ENCODE measurements at regions not wholly inside any gene's neighbourhood (a gene's known extent, or its start where the extent isn't known, plus 50 kb on each side); places are given as distances from the start of the nearest gene placed in this dataset.

DNA sequence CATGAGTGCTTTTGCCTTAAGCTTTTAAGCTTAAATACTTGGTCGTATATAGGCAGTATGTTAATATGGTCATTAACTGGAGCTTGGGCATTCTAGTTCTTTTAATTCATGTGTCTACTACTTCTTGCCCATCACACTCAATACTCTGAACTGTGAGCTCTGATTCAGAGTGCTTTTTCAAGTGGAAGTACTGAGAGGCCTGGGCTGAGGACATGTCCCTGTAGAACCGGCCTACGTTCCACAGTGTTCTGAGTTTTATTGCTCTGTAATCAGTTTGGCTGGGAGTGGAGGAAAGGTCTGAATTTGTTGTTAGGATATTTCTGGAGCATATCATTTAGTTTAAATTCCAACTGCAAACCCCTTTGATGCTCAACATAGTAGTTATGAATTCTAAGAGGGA, 1744.8 kb upstream of the MIR17HG start:
- H3K27ac ChIP-seq, result no peak overlapping the region
- no peaks in the 10 kb centered on the region for H3K27me3 ChIP-seq (replicated peaks; ENCODE audit: insufficient read depth)
- TF ChIP-seq, protein P1, sequence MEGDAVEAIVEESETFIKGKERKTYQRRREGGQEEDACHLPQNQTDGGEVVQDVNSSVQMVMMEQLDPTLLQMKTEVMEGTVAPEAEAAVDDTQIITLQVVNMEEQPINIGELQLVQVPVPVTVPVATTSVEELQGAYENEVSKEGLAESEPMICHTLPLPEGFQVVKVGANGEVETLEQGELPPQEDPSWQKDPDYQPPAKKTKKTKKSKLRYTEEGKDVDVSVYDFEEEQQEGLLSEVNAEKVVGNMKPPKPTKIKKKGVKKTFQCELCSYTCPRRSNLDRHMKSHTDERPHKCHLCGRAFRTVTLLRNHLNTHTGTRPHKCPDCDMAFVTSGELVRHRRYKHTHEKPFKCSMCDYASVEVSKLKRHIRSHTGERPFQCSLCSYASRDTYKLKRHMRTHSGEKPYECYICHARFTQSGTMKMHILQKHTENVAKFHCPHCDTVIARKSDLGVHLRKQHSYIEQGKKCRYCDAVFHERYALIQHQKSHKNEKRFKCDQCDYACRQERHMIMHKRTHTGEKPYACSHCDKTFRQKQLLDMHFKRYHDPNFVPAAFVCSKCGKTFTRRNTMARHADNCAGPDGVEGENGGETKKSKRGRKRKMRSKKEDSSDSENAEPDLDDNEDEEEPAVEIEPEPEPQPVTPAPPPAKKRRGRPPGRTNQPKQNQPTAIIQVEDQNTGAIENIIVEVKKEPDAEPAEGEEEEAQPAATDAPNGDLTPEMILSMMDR (IDR thresholded peaks at IDR 0.05), result no peak
- TF ChIP-seq POLR2AphosphoS5 (IDR thresholded peaks at IDR 0.05), result no peak
- H3K4me3 ChIP-seq, result no peak overlapping the region
- WGBS, result 62% methylated on average over 3 of the region's 3 CpGs
- H3K4me1 ChIP-seq (replicated peaks), result no peaks in the 10 kb centered on the region
- no peaks in the 10 kb centered on the region for H3K36me3 ChIP-seq
- H3K9me3 ChIP-seq, result no peaks in the 10 kb centered on the region
- intact Hi-C loops (cut with DNase I), result no loop called here
- DNase-seq (ENCODE audit: low spot score), result no peak

DNA sequence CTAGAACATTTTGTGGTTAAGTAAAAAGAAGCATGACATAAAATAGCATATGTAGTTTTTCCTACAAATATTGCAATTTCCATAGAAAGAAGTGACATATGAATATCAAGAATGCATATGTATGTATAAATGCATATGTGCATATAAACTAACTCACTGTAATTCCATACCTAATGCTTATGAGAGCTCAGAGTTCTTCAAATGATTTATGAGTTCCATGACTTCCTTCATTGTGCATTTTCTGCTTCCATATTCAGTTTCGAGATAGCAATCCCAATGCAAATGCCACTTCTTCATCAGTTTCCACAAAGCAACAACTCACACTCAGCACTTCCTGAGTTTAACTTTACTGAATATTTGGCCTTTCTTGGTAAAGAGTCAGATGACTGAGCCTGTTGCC, 1744.3 kb upstream of the MIR17HG start:
- intact Hi-C loops (cut with DNase I), result no loop called here
- DNase-seq (ENCODE audit: low spot score), result no peak
- 89% methylated on average over 1 of the region's 1 CpG for WGBS
- H3K9me3 ChIP-seq, result no peaks in the 10 kb centered on the region
- H3K4me3 ChIP-seq, result no peak overlapping the region
- no peaks in the 10 kb centered on the region for H3K36me3 ChIP-seq
- TF ChIP-seq, protein P1 (IDR thresholded peaks at IDR 0.05), result no peak
- H3K4me1 ChIP-seq (replicated peaks), result no peaks in the 10 kb centered on the region
- no peaks in the 10 kb centered on the region for H3K27me3 ChIP-seq (replicated peaks; ENCODE audit: insufficient read depth)
- H3K27ac ChIP-seq, result no peak overlapping the region

DNA sequence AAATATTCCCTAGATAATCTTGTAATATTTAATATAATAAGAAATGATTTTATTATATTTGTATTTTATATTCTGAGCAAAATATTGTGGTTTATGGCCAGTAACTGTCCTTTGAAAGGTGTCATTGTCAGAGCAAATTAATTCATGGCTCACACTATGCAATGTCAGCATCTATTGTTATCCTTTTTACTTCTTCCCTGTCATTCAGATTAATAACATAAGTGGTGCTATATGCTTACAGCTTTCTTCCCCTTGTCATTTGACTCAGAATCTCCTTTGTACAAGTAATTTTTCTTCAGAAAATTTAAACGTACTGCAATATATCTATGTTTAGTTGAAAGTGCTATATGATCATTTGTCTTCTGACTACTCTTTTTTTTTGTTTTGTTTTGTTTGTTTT, 1738.2 kb upstream of the MIR17HG start:
- Histone ChIP-seq H3K36me3 (no peaks in the 10 kb centered on the region), H3K4me1 (replicated peaks) (no peaks in the 10 kb centered on the region), H3K4me3 (no peak overlapping the region), H3K9me3 (no peaks in the 10 kb centered on the region), H3K27ac (no peak overlapping the region), H3K27me3 (replicated peaks; ENCODE audit: insufficient read depth) (no peaks in the 10 kb centered on the region)
- TF ChIP-seq POLR2AphosphoS5 (IDR thresholded peaks at IDR 0.05), result no peak
- TF ChIP-seq, protein P1 (IDR thresholded peaks at IDR 0.05), result no peak
- no peak for TF ChIP-seq POLR2A (IDR thresholded peaks at IDR 0.05)
- DNase-seq (ENCODE audit: low spot score), result no peak
- WGBS, result 82% methylated on average over 1 of the region's 1 CpG
- intact Hi-C loops (cut with DNase I), result no loop called here

DNA sequence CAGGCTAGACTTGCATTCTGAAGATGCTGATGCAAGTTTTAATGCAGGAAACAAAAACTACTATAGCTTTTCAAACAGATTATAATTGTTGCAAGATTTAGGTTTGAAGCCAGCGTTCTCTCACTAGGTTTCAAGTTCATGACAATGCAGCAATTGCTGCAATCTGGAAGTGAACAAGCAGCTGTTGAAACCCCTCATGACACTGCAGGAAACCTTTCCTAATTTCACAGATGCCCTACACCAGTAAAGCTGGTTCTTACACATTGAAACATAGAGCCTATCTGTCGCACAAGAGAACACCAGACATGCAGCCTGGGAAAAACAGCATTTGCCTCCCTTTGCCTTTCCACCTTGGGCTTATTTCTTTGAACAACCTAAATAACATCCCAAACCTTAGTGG, 1737.2 kb upstream of the MIR17HG start:
- Histone ChIP-seq H3K9me3 (no peaks in the 10 kb centered on the region), H3K27ac (no peak overlapping the region), H3K36me3 (no peaks in the 10 kb centered on the region), H3K4me1 (replicated peaks) (no peaks in the 10 kb centered on the region), H3K4me3 (no peak overlapping the region), H3K27me3 (replicated peaks; ENCODE audit: insufficient read depth) (no peaks in the 10 kb centered on the region)
- intact Hi-C loops (cut with DNase I), result no loop called here
- WGBS, result 62% methylated on average over 2 of the region's 2 CpGs
- TF ChIP-seq POLR2AphosphoS5 (IDR thresholded peaks at IDR 0.05) (no peak), POLR2A (IDR thresholded peaks at IDR 0.05) (no peak)
- TF ChIP-seq, protein P1 (IDR thresholded peaks at IDR 0.05), result no peak
- no peak for DNase-seq (ENCODE audit: low spot score)

DNA sequence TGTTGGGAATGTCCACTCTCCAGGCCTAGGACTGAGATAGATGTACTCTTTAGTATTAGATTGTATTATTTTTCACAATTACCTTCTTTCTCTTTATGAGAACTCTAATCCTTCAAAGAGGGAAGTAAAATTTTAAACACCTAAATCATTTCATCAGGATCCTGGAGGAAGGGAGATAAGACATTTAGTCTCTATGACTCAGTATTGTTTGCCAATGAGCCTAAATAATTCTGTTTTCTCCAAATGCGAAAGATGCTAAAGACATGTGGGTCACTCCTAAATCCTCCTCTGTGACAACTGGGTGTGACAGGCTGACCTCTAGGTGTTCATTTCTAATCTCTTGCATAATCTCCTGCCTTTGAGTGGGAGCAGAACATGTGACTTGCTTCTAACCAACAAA, 1736.6 kb upstream of the MIR17HG start:
- intact Hi-C loops (cut with DNase I), result no loop called here
- H3K27ac ChIP-seq, result no peak overlapping the region
- 92% methylated on average over 1 of the region's 1 CpG for WGBS
- H3K9me3 ChIP-seq, result no peaks in the 10 kb centered on the region
- H3K4me1 ChIP-seq (replicated peaks), result no peaks in the 10 kb centered on the region
- no peaks in the 10 kb centered on the region for H3K27me3 ChIP-seq (replicated peaks; ENCODE audit: insufficient read depth)
- no peak for DNase-seq (ENCODE audit: low spot score)
- TF ChIP-seq POLR2AphosphoS5 (IDR thresholded peaks at IDR 0.05) (no peak), POLR2A (IDR thresholded peaks at IDR 0.05) (no peak)
- TF ChIP-seq, protein P1 (IDR thresholded peaks at IDR 0.05), result no peak
- H3K36me3 ChIP-seq, result no peaks in the 10 kb centered on the region
- no peak overlapping the region for H3K4me3 ChIP-seq

All from prostate gland (tissue), 2 donors.